Spinal cord (tissue), 9 donors: ENCODE measurements at regions not wholly inside any gene's neighbourhood (a gene's known extent, or its start where the extent isn't known, plus 50 kb on each side); places are given as distances from the start of the nearest gene placed in this dataset.
"Not testable (repeated sequence)": the region's sequence is repeated elsewhere in the genome, so short reads cannot be mapped to it uniquely, and the experiment has no call there.

Experiments used
- DNase-seq, 6 donors: peaks; one replicate each; pipeline versions ENCODE4 v3.0.0 to v3.0.0-alpha.2; 2013 to 2015; ENCODE audit warnings: low spot score in 6 of 6, low read depth in 4 of 6
- H3K27ac ChIP-seq: one replicate; pipeline ENCODE4 v1.5.1; 2013; ENCODE audit warnings: low read depth, low read length, control low read depth
- H3K27me3 ChIP-seq: one replicate; pipeline ENCODE4 v1.6.1; 2013; ENCODE audit warnings: low read length; ENCODE audit not compliant: control insufficient read depth, insufficient read depth
- H3K36me3 ChIP-seq: one replicate; pipeline ENCODE4 v1.6.1; 2013; ENCODE audit warnings: low read length; ENCODE audit not compliant: control insufficient read depth, insufficient read depth
- H3K4me1 ChIP-seq: one replicate; pipeline ENCODE4 v1.6.1; 2013; ENCODE audit warnings: low read length; ENCODE audit not compliant: control insufficient read depth, insufficient read depth
- H3K4me3 ChIP-seq: one replicate; pipeline ENCODE4 v1.5.1; 2013; ENCODE audit warnings: low read depth, low read length, control low read depth
- H3K9me3 ChIP-seq: one replicate; pipeline ENCODE4 v1.6.1; 2013; ENCODE audit warnings: low read length; ENCODE audit not compliant: control insufficient read depth, insufficient read depth
- WGBS: methylation state at CpG from one replicate; pipeline ENCODE4 v1.1.5; 2013; ENCODE audit warnings: missing lambda C conversion rate; ENCODE audit not compliant: insufficient coverage; 5-methylcytosine and 5-hydroxymethylcytosine counted together
- donor health status: healthy.

DNA sequence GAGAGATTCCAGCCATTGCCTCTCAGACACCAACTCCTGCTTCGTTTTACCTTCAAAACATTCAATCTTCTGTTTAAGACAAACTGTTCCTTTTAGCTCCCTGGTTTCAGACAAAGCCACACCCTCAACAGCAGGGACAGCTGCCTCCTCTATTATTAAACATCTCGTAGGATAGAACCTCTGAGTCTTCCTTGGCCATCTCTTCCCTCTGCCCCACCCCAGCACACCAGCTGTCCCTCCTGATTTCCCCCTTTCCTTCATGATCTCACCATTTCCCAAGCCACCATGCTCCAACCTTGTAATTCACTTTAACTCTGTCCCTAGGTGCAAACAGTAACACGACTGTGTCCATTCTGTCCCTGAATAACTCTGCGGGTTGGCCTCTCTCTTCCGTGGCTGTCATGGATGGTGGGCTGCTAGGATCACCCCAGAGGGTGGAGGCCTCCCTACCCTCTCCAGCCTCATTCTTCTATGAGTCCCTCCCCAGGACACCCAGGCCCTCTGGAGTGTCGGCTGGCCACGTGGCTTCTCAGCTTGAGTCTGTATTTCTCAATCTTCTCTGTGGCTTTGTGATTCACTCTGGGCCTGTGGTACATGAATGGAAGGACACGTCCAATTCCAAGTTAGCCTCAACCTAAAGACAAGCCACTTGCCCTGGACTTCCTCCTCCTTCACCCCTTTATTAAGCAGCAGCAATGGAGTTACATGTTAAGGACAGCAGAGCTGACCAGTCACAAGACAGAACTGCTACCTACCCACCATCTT, 349.9 kb downstream of the FBXW7 start:
- Histone ChIP-seq H3K36me3 (no peaks in the 10 kb centered on the region), H3K27me3 (no peaks in the 10 kb centered on the region), H3K9me3 (no peaks in the 10 kb centered on the region), H3K4me1 (no peaks in the 10 kb centered on the region), H3K4me3 (no peak overlapping the region), H3K27ac (no peak overlapping the region)
- 80% methylated on average over 6 of the region's 8 CpGs for WGBS
- DNase-seq: no peak

DNA sequence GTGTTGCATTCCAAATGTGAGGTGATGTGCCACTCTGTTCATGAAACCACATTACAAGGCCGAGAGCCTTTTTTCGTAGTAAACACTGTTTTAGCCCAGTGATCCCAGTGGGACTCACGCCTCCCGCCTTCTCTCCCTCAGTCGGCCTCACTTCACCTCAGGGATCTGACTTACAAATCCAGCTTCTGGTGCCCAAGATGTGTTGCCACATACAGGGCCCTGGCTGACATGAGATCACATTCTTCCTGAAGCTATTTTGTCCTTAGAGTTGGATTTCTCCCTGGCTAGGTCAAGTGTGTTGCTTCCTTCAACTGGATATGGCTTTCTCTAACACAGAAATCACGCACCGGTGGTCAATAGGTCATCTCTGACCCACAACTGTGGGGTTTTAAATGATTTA, 354.7 kb downstream of the FBXW7 start:
- Histone ChIP-seq H3K27me3 (no peaks in the 10 kb centered on the region), H3K36me3 (no peaks in the 10 kb centered on the region), H3K27ac (no peak overlapping the region), H3K4me3 (no peak overlapping the region), H3K9me3 (no peaks in the 10 kb centered on the region), H3K4me1 (no peaks in the 10 kb centered on the region)
- 95% methylated on average over 5 of the region's 7 CpGs for WGBS
- DNase-seq: no peak

GRCh38 chr4:152180369-152180768, 355.5 kb downstream of the FBXW7 start:
- Histone ChIP-seq H3K9me3 (no peaks in the 10 kb centered on the region), H3K27ac (no peak overlapping the region), H3K4me1 (no peaks in the 10 kb centered on the region), H3K4me3 (no peak overlapping the region), H3K36me3 (no peaks in the 10 kb centered on the region), H3K27me3 (no peaks in the 10 kb centered on the region)
- WGBS: no CpG with 5 or more reads among the region's 2 CpGs
- no peak for DNase-seq

DNA sequence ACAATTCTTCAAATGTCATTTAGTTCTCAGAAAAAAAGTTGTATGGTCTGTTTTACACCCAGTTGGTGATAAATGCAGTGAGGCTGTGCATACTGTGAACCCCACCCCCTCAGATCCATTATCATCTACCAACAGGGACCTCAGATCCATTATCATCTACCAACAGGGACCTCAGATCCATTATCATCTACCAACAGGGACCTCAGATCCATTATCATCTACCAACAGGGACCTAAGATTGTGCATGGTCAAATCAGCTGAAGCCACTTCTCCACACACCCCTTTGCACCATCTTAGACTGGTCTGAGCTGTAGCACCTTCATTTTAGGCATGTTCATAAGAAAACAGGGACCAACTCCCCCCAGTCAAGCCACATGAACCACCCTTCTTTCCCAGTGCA, 358.4 kb downstream of the FBXW7 start:
- not testable (repeated sequence) for DNase-seq, H3K9me3 ChIP-seq, H3K36me3 ChIP-seq, H3K4me3 ChIP-seq, H3K27me3 ChIP-seq, H3K4me1 ChIP-seq, H3K27ac ChIP-seq

GRCh38 chr4:152176627-152177214, 359.2 kb downstream of the FBXW7 start:
- no peak overlapping the region for H3K4me3 ChIP-seq
- no peaks in the 10 kb centered on the region for H3K9me3 ChIP-seq
- H3K36me3 ChIP-seq: no peaks in the 10 kb centered on the region
- WGBS: 100% methylated on average over 1 of the region's 3 CpGs
- no peak overlapping the region for H3K27ac ChIP-seq
- H3K4me1 ChIP-seq: no peaks in the 10 kb centered on the region
- H3K27me3 ChIP-seq: no peaks in the 10 kb centered on the region
- no peak for DNase-seq

- H3K4me3 ChIP-seq: no peak overlapping the region
- WGBS: no CpG with 5 or more reads among the region's 2 CpGs
- no peaks in the 10 kb centered on the region for H3K36me3 ChIP-seq
Measured at GRCh38 chr4:152175586-152175985, 360.3 kb downstream of the FBXW7 start.

GRCh38 chr4:152172146-152172545, 363.7 kb downstream of the FBXW7 start:
- peak in 1 of 6 donors; percentile 38 for DNase-seq
- Histone ChIP-seq H3K9me3 (no peaks in the 10 kb centered on the region), H3K36me3 (no peaks in the 10 kb centered on the region), H3K4me1 (peaks cover 5% of the 10 kb centered on the region), H3K27me3 (no peaks in the 10 kb centered on the region), H3K27ac (no peak overlapping the region), H3K4me3 (no peak overlapping the region)
- 92% methylated on average over 2 of the region's 6 CpGs for WGBS

More at GRCh38 chr4:152175586-152175985, 360.3 kb downstream of the FBXW7 start:
- H3K9me3 ChIP-seq: no peaks in the 10 kb centered on the region
- no peaks in the 10 kb centered on the region for H3K4me1 ChIP-seq
- H3K27me3 ChIP-seq: no peaks in the 10 kb centered on the region
- peak in 1 of 6 donors; percentile 62 for DNase-seq
- H3K27ac ChIP-seq: no peak overlapping the region

DNA sequence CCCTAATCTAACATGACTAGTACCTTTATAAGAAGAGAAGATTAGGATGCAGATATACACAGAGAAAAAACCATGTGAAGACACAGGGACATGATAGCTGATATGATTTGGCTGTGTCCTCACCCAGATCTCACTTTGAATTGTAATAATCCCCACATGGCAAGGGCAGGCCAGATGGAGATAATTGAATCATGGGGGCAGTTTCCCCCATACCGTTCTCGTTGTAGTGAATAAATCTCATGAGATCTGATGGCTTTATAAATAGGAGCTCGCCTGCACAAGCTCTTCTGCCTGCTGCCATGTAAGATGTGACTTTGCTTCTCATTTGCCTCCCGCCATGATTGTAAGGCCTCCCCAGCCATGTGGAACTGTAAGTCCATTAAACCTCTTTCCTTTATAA, 364.3 kb downstream of the FBXW7 start:
- Histone ChIP-seq H3K9me3 (no peaks in the 10 kb centered on the region), H3K27ac (no peak overlapping the region), H3K4me3 (no peak overlapping the region), H3K27me3 (no peaks in the 10 kb centered on the region), H3K36me3 (no peaks in the 10 kb centered on the region), H3K4me1 (peaks cover 5% of the 10 kb centered on the region)
- DNase-seq: no peak
- WGBS: 92% methylated on average over 3 of the region's 4 CpGs

DNA sequence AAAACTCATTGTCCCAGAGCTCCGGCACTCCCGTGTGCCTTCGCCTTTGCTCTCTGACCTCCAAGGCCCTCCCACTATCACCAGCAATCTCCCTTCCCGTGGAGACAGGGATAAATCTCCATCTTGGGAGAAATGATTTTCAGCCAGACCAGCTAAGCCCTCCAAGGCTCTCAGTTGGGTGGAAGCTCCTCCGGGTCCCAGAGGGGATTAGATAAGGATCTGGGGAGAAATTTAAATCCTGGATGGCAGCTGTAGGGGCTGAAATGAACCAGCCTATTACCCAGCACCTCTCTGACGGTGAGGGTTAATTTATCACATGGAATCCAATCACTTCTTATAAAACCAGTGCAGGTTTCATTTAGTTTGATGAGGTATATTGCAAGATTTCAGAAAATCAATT, 366.2 kb downstream of the FBXW7 start:
- no peak overlapping the region for H3K27ac ChIP-seq
- no peaks in the 10 kb centered on the region for H3K27me3 ChIP-seq
- no peak overlapping the region for H3K4me3 ChIP-seq
- H3K9me3 ChIP-seq: no peaks in the 10 kb centered on the region
- peaks cover 5% of the 10 kb centered on the region for H3K4me1 ChIP-seq
- no peaks in the 10 kb centered on the region for H3K36me3 ChIP-seq
- 39% methylated on average over 4 of the region's 6 CpGs for WGBS
- peak in 1 of 6 donors; percentile 59 for DNase-seq

DNA sequence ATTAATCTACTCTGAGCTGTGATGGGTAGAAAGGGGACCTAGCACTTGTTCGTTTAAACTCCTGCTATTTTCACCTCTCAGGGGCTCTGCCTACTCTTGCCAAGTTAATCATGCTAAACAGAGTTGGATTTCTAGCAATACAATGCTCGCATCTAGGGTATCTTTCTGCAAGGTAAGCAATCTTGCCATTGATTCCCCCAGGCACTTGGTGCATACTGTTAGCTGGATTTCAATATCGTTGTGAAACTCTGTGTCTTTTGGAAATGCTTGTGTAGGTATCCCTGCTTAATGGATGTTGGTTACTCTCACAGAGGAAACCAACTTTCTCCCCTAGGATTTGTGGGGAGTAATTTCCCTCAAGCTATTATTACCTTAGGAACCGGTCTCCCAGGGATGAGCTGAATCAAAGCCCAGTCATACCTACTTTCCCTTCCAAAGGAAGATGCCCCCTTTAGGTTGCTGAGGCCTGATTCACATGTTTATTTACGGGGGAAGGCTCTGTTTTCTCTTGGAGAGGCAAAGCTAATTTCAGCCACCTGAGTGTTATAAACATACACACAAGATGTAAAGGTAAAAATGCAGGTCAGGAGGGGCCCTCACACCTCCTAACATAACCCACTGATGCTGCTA, 366.8 kb downstream of the FBXW7 start:
- no peak overlapping the region for H3K27ac ChIP-seq
- H3K4me1 ChIP-seq: peaks cover 5% of the 10 kb centered on the region
- no peaks in the 10 kb centered on the region for H3K27me3 ChIP-seq
- no peak overlapping the region for H3K4me3 ChIP-seq
- no peaks in the 10 kb centered on the region for H3K9me3 ChIP-seq
- peak in 1 of 6 donors; percentile 58 for DNase-seq
- WGBS: no CpG with 5 or more reads among the region's 5 CpGs
- H3K36me3 ChIP-seq: no peaks in the 10 kb centered on the region
